SU-DHL-6 (cell line): ENCODE measurements at regions not wholly inside any gene's neighbourhood (a gene's known extent, or its start where the extent isn't known, plus 50 kb on each side); places are given as distances from the start of the nearest gene placed in this dataset.

ENCODE experiments used
- CTCF ChIP-seq: fragments of 200-600 bp; sonication (generic); IDR thresholded peaks from one replicate; pipeline ENCODE4 v1.5.1; 2017; ENCODE audit warnings: antibody characterized with exemption, mild to moderate bottlenecking, low read length, moderate library complexity; ENCODE audit not compliant: insufficient read depth, poor library complexity, severe bottlenecking
- EZH2phosphoT487 ChIP-seq: fragments of 200-600 bp; sonication (generic), shearing (Covaris generic); conservative IDR thresholded peaks from 2 replicates; pipeline ENCODE4 v1.6.1; 2018; ENCODE audit warnings: mild to moderate bottlenecking, antibody characterized with exemption, low read length, moderate library complexity, mixed read lengths

GRCh38 chr2:64196963-64197362 is 52.7 kb upstream of the PELI1 start:
- TF ChIP-seq CTCF (no peak), EZH2phosphoT487 (no peak)
